Caki2 (cell line): ENCODE measurements at regions not wholly inside any gene's neighbourhood (a gene's known extent, or its start where the extent isn't known, plus 50 kb on each side); places are given as distances from the start of the nearest gene placed in this dataset.

Experiments
- DNase-seq: peaks from one replicate; pipeline ENCODE4 v3.0.0-alpha.2; 2015; ENCODE audit warnings: low read depth
- in situ Hi-C: cut with HindIII; loops from 2 replicates; pipeline ENCODE4 v1.10.0; 2016; ENCODE audit warnings: low sequenced_read_pairs, low pct_unique_long_range_greater_than_20kb, mixed read lengths

GRCh38 chr4:140253556-140254027 lies 99.6 kb upstream of the MAML3 start:
- in situ Hi-C loops: loop anchor here (10.0 kb wide), 1 partner anchor 99 kb away; the partner anchor contains the start of gene MAML3
- no peak for DNase-seq

DNA sequence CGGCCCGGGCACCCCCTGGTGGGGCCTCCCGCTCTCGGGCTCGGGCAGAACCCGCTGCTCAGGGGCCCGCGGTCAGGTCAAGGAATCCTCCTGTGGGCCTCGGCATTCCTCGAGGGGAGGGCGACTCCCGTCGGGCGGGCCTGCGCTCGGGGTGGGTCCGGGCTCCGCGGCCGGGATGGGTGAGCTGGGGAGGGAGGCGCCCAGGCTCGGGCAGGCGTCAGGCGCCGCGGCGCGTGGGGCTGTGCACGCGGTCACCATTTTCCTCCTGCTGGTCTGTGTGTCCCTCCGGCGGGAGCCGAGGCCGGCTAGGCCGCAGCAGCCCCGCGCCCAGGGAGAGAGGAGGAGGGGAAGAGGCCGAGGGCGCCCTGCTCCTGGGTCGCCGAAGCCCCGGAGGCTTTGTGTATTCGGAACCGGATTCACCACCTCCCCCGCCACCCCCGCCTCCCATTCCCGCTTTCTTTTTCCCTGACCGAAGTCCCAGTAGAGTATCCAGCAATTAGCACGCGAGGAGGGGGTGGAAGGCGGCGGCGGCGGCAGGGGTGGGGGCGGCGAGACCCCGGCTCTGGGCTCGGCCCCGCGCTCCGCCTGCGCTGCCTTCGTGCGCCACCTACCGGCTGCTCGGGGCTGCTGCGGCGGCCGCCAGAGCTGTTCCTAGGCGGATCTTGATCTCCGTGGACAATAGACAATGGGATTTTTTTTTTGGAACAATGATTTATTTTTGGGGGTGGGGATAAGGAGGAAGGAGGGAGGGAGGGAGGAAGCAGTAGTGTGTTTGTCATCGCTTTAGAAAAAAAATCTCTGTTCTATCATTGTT lies 99.0 kb upstream of the MAML3 start:
- DNase-seq: peak; percentile 78
- in situ Hi-C loops: loop anchor here (10.0 kb wide), 1 partner anchor 98 kb away; the partner anchor contains the start of gene MAML3

DNA sequence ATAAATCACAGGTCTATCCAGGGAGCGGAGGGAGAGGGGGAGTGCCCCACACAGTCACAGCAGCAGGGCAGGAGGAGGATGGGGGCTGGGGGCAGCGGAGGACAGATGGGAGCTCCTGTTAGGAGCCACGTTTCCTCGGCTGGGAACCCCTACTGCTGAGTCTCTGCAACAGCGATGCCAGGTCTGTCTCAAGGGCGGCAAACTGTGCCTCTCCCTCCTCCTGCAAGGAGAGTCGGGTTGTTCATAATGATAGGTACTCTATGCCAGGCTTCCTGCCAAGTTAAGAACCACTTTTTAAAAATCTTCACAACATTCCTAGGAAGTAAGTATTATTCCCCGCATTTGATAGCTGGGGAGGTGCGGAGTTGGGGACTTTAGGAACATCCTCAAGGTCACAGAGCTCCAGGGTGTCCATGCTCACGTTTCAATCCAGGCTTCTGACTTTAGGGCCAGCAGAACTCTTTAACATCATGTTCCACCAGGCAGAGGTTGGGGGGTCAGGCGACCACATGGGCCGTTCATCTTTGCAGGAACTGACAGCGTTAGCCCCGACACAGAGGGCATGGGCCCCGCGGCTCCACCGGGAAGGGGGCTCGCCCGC lies 98.3 kb upstream of the MAML3 start:
- in situ Hi-C loops: loop anchor here (10.0 kb wide), 1 partner anchor 97 kb away; the partner anchor contains the start of gene MAML3
- peak; percentile 19 for DNase-seq

- DNase-seq: no peak
- in situ Hi-C loops: loop anchor here (10.0 kb wide), 1 partner anchor 97 kb away; the partner anchor contains the start of gene MAML3
These were observed 97.6 kb upstream of the MAML3 start for GRCh38 chr4:140251571-140251970.

DNA sequence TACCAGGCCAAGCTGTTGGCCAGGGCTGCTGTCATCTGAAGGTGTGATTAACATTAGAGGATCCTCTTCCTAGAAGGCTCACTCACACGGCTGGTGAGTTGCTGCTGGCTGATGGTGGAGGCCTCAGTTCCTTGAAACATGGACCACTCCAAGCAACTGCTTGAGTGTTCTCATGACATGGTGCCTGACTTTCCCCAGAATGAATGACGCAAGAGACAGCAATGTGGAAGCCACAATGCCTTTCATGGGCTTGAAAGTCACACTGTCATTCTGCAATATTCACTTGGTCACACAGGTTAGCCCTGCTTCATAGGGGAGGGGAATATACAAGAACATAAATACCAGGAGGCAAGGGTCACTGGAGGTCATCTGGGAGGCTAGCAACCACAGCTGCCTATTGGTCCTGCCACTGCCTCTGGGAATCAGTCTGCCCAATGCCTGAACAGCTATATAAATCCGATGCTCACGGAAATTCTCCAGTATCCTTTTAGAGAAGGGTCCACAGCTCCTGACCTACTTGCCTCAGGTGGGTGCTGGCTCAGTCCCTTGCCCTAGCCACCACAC lies 97.1 kb upstream of the MAML3 start:
- in situ Hi-C loops: loop anchor here (10.0 kb wide), 1 partner anchor 96 kb away; the partner anchor contains the start of gene MAML3
- DNase-seq: no peak

- in situ Hi-C loops: no loop called here
- DNase-seq: no peak
These were observed 95.4 kb upstream of the MAML3 start for GRCh38 chr4:140249351-140249750.

DNA sequence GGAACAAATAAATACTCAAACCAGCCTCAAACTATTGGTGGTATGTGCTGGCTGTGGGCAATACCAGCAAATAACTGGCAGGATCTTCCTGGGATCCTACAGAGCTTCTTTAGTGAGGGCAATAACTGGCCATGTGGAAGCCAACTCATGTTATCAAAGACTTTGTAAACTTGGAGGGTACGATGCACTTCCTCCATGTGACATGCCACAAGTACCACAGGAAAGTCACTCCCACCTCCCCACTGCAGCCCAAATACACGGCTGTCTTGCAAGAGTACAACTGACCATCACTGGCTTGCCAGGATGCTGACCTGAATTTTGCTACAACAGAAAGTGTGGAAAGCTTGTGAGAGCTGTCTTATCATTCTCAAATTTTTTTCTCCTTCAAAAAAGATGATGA lies 93.3 kb upstream of the MAML3 start:
- in situ Hi-C loops: no loop called here
- DNase-seq: no peak

DNA sequence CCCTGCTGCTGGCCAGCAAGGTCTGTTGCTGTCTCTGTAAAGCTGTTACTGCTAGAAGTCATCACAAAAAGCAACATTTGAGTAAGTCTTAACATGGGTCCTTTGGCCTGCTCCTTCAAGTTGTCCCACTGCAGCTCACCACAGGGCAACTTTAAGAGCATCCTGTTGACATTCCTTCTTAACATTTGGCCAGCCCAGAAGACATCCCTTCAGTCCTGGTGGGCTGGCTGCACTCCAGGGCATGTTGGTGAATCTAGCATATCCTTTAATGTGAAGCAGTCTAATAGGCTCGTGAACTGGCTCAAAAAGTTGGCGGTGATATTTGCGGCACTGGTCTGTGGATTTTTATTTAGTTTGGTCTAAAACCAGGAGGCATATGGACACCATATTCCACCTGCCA lies 92.2 kb upstream of the MAML3 start:
- in situ Hi-C loops: no loop called here
- no peak for DNase-seq

- in situ Hi-C loops: no loop called here
- no peak for DNase-seq
These were observed 90.3 kb upstream of the MAML3 start for GRCh38 chr4:140244328-140244727.

DNA sequence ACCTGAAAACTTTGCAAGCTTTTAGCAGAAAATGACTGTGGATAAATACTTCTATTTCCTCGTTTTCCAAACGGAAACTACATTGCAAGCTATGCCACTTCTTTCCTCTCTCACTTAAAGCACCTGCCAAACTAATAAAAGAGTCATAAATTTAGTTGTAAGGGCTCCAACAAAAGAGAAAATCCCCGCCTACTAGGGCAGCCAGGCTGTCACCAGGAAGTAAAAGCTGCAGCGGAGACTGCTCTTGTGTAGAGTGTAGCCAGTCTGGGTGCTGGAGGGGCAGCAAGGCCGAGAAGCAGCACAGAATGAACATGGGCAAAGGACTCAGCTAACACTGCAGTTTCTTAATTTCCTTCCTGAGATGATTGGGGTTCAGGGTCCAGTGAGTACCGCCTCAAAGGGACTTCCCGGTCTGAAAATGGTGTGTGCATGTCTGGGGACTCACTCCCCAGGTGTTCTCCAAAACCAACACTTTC lies 89.3 kb upstream of the MAML3 start:
- no peak for DNase-seq
- in situ Hi-C loops: no loop called here

- in situ Hi-C loops: no loop called here
These were observed 88.6 kb upstream of the MAML3 start for GRCh38 chr4:140242357-140243277.

GRCh38 chr4:140240237-140240636 lies 86.3 kb upstream of the MAML3 start:
- DNase-seq: no peak
- in situ Hi-C loops: no loop called here

More at GRCh38 chr4:140242357-140243277, 88.6 kb upstream of the MAML3 start:
- no peak for DNase-seq

DNA sequence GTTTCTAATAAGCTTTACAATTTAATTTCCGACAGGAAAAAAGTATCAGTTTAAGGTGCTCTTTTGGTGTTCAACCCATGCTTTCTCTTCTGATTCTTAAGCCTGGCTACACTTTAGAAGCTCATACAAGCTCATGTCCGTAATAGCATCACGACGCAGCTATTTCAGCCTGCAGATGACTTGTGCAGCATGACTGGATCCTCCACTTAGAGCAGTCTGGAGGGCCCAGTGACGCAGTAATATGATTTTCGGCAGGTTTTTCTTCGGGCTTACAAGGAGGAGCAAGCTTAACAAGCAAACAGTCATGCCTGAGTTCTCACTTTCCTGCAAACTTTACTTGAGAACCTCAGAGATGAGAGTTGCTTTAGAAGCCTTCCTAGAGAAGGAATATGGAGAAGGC lies 85.3 kb upstream of the MAML3 start:
- DNase-seq: no peak
- in situ Hi-C loops: no loop called here

GRCh38 chr4:140238351-140239056 lies 84.5 kb upstream of the MAML3 start:
- in situ Hi-C loops: no loop called here
- DNase-seq: no peak

GRCh38 chr4:140237616-140238350 lies 83.8 kb upstream of the MAML3 start:
- in situ Hi-C loops: no loop called here
- no peak for DNase-seq

DNA sequence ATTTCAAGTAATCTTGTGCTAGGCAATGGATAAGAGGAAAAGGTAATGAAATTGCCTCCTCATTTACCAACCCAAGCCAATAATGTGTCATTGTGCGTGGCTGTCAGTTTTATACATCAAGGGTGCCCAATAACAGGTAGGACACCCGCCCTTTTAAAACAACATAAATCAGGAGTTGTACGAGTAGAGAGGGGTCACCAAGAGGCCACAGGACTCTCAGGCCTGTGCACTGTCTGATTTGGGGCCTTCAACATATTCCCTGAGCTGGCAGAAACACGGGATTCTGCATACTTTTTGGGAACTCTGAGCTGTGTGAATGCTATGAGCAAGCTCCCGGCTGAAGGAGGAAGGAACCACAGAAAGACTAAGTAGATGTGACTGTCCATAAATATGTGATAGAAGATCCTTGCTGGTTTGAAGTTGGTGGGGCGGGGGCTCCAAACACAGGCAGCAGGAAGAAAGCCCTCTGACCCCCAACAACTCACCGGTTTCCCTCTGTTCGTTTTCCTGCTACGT lies 82.7 kb upstream of the MAML3 start:
- in situ Hi-C loops: no loop called here
- no peak for DNase-seq

GRCh38 chr4:140234697-140235060 lies 80.7 kb upstream of the MAML3 start:
- no peak for DNase-seq
- in situ Hi-C loops: no loop called here
